ENCODE measurements at regions not wholly inside any gene's neighbourhood (a gene's known extent, or its start where the extent isn't known, plus 50 kb on each side); places are given as distances from the start of the nearest gene placed in this dataset.
A peak's percentile ranks its signal among the peaks of the same experiment; 100 is the strongest.

GRCh38 chrX:45621376-45622041 is 420.8 kb upstream of the DIPK2B start:
- H3K9ac ChIP-seq (replicated peaks; ENCODE audit: extremely low read depth, insufficient read depth, low read length) = peak overlapping the region; percentile 31

GRCh38 chrX:45619290-45619689 is 418.6 kb upstream of the DIPK2B start:
- no peak for FAIRE-seq
- TF ChIP-seq EZH2 (IDR thresholded peaks at IDR 0.05; ENCODE audit: borderline replicate concordance, low read depth, low read length, severe bottlenecking) (no peak), FOS (IDR thresholded peaks at IDR 0.05; ENCODE audit: borderline replicate concordance, insufficient read depth, low read length) (no peak), MYC (IDR thresholded peaks at IDR 0.05; ENCODE audit: low read depth, low read length) (no peak), MAX (IDR thresholded peaks at IDR 0.05; ENCODE audit: insufficient read depth, insufficient read length) (no peak), GATA2 (IDR thresholded peaks at IDR 0.05; ENCODE audit: insufficient read depth, insufficient read length, low read depth, low read length) (no peak), POLR2AphosphoS5 (IDR thresholded peaks at IDR 0.05; ENCODE audit: insufficient read depth, low read depth, low read length) (no peak), POLR2A (IDR thresholded peaks at IDR 0.05; ENCODE audit: low read depth, low read length) (no peak), CTCF (IDR thresholded peaks at IDR 0.05; ENCODE audit: extremely low read depth in 1 of 2, insufficient read depth in 1 of 2, low read depth in 1 of 2, low read length in 2 of 2) (no peak), JUN (IDR thresholded peaks at IDR 0.05; ENCODE audit: borderline replicate concordance, insufficient read depth, insufficient read length, low read depth) (no peak)

More at GRCh38 chrX:45621376-45622041, 420.8 kb upstream of the DIPK2B start:
- peak; percentile 40 for FAIRE-seq
- intact Hi-C loops (cut with micrococcal nuclease) (no loop called here), dilution Hi-C loops (cut with MboI; ENCODE audit: extremely low pct_ligation_motif_present, low sequenced_read_pairs) (no loop called here)
- DNase-seq (ENCODE audit: low read depth, low spot score) = peak; percentile 54
- Histone ChIP-seq H3K4me3 (replicated peaks in 1 of 3; ENCODE audit: insufficient read depth in 1 of 3, low read depth in 1 of 3, low read length in 3 of 3) (no peak overlapping the region), H3K4me2 (ENCODE audit: insufficient read depth, low read length) (no peak overlapping the region), H2AFZ (ENCODE audit: low read depth, low read length) (peak overlapping the region; percentile 64), H3K36me3 (ENCODE audit: control insufficient read depth in 2 of 2, extremely low read depth in 1 of 2, insufficient read depth in 2 of 2, low read length in 2 of 2) (no peaks in the 10 kb centered on the region), H3K27ac (ENCODE audit: insufficient read depth, low read depth, low read length) (peak overlapping the region; percentile 75), H3K27me3 (ENCODE audit: control insufficient read depth in 2 of 2, insufficient read depth in 2 of 2, low read length in 2 of 2) (no peaks in the 10 kb centered on the region), H3K4me1 (ENCODE audit: control insufficient read depth, extremely low read depth, insufficient read depth, low read length) (peaks cover 22% of the 10 kb centered on the region), H3K9me1 (replicated peaks; ENCODE audit: control insufficient read depth, extremely low read depth, insufficient read depth, low read length) (no peaks in the 10 kb centered on the region), H3K9me3 (replicated peaks; ENCODE audit: control insufficient read depth, insufficient read depth, low read length) (no peaks in the 10 kb centered on the region), H4K20me1 (replicated peaks; ENCODE audit: control insufficient read depth, extremely low read depth, insufficient read depth, low read length) (no peaks in the 10 kb centered on the region), H3K79me2 (ENCODE audit: control insufficient read depth, insufficient read depth, low read length) (no peaks in the 10 kb centered on the region)
- BruUV-seq (replicated peaks) = TSS peak; percentile 57
- peak; percentile 53 for TF ChIP-seq FOS (IDR thresholded peaks at IDR 0.05; ENCODE audit: borderline replicate concordance, insufficient read depth, low read length)
- no peak for TF ChIP-seq GATA2 (IDR thresholded peaks at IDR 0.05; ENCODE audit: insufficient read depth, insufficient read length, low read depth, low read length)
- TF ChIP-seq POLR2A (IDR thresholded peaks at IDR 0.05; ENCODE audit: low read depth, low read length) = peak; percentile 30
- POLR2A ChIA-PET = interaction anchor here (0.5 to 1.1 kb wide), 2 partner anchors 76 to 1586 kb away, joined by 3 to 15 read pairs; no protein-coding TSS in a partner anchor
- CTCF ChIA-PET = interaction anchor here (0.8 to 2.6 kb wide), 4 partner anchors 94 to 299 kb away, joined by 3 to 10 read pairs (median 4); no protein-coding TSS in a partner anchor

More at GRCh38 chrX:45619290-45619689, 418.6 kb upstream of the DIPK2B start:
- H3K9me1 ChIP-seq (replicated peaks; ENCODE audit: control insufficient read depth, extremely low read depth, insufficient read depth, low read length) = no peaks in the 10 kb centered on the region
- no peak overlapping the region for H3K4me2 ChIP-seq (ENCODE audit: insufficient read depth, low read length)
- POLR2A ChIA-PET = no interaction called here
- BruUV-seq (replicated peaks) = no TSS peak
- H3K4me3 ChIP-seq (replicated peaks in 1 of 3; ENCODE audit: insufficient read depth in 1 of 3, low read depth in 1 of 3, low read length in 3 of 3) = no peak overlapping the region
- no peaks in the 10 kb centered on the region for H3K79me2 ChIP-seq (ENCODE audit: control insufficient read depth, insufficient read depth, low read length)
- no peak overlapping the region for H2AFZ ChIP-seq (ENCODE audit: low read depth, low read length)
- H4K20me1 ChIP-seq (replicated peaks; ENCODE audit: control insufficient read depth, extremely low read depth, insufficient read depth, low read length) = no peaks in the 10 kb centered on the region
- DNase-seq (ENCODE audit: low read depth, low spot score) = no peak
- no peaks in the 10 kb centered on the region for H3K27me3 ChIP-seq (ENCODE audit: control insufficient read depth in 2 of 2, insufficient read depth in 2 of 2, low read length in 2 of 2)
- H3K9me3 ChIP-seq (replicated peaks; ENCODE audit: control insufficient read depth, insufficient read depth, low read length) = no peaks in the 10 kb centered on the region
- H3K27ac ChIP-seq (ENCODE audit: insufficient read depth, low read depth, low read length) = no peak overlapping the region
- peaks cover 22% of the 10 kb centered on the region for H3K4me1 ChIP-seq (ENCODE audit: control insufficient read depth, extremely low read depth, insufficient read depth, low read length)
- CTCF ChIA-PET = interaction anchor here (1.1 kb wide), 2 partner anchors 78 to 95 kb away, joined by 3 to 4 read pairs; no protein-coding TSS in a partner anchor
- dilution Hi-C loops (cut with MboI; ENCODE audit: extremely low pct_ligation_motif_present, low sequenced_read_pairs) (no loop called here), intact Hi-C loops (cut with micrococcal nuclease) (no loop called here)
- no peaks in the 10 kb centered on the region for H3K36me3 ChIP-seq (ENCODE audit: control insufficient read depth in 2 of 2, extremely low read depth in 1 of 2, insufficient read depth in 2 of 2, low read length in 2 of 2)
- no peak overlapping the region for H3K9ac ChIP-seq (replicated peaks; ENCODE audit: extremely low read depth, insufficient read depth, low read length)
